Naive thymus-derived CD8-positive, alpha-beta T cell (primary cell): ENCODE measurements at regions not wholly inside any gene's neighbourhood (a gene's known extent, or its start where the extent isn't known, plus 50 kb on each side); places are given as distances from the start of the nearest gene placed in this dataset.
"Not testable (repeated sequence)": the region's sequence is repeated elsewhere in the genome, so short reads cannot be mapped to it uniquely, and the experiment has no call there.

Experiments
- ATAC-seq, 2 donors: fragments of 150-1000 bp; cut with Tn5 transposase in 1 of 2; sonication (Bioruptor Pico), chemical (Tn5 transposase) in 1 of 2; 1 replicate in 1 of 2; 2 replicates in 1 of 2; pipeline ENCODE4 v1.10.0; 2021; ENCODE audit warnings: mild to moderate bottlenecking in 2 of 2, moderate library complexity in 2 of 2
- POLR2A ChIA-PET: fragments of 350-600 bp; sonication (Branson Sonifier 250); formaldehyde crosslinking; loops from one replicate; lab custom pipeline; 2021; ENCODE audit warnings: antibody characterized with exemption; lab: Charles Lee
- DNase-seq, 10 donors: peaks; one replicate each; pipeline versions ENCODE4 v3.0.0 to v3.0.0-alpha.2; 2020 to 2022
- H3K27ac Mint-ChIP-seq, 10 donors: one replicate each; pipeline ENCODE4 v1.8.0; 2020 to 2022; ENCODE audit warnings: mild to moderate bottlenecking in 10 of 10, mixed read lengths in 10 of 10, moderate library complexity in 4 of 10, inconsistent platforms in 1 of 10
- H3K27me3 Mint-ChIP-seq, 5 donors: one replicate each; pipeline ENCODE4 v1.8.0; 2021 to 2022; ENCODE audit warnings: mixed read lengths in 5 of 5
- H3K36me3 Mint-ChIP-seq, 3 donors: one replicate each; pipeline ENCODE4 v1.8.0; 2020 to 2022; ENCODE audit warnings: mixed read lengths in 3 of 3, mild to moderate bottlenecking in 2 of 3, inconsistent platforms in 1 of 3
- H3K4me1 Mint-ChIP-seq, 4 donors: one replicate each; pipeline ENCODE4 v1.8.0; 2021 to 2022; ENCODE audit warnings: mixed read lengths in 4 of 4
- H3K4me3 Mint-ChIP-seq, 10 donors: one replicate each; pipeline ENCODE4 v1.8.0; 2020 to 2022; ENCODE audit warnings: mild to moderate bottlenecking in 10 of 10, mixed read lengths in 10 of 10, moderate library complexity in 6 of 10, inconsistent platforms in 1 of 10
- H3K9me3 Mint-ChIP-seq, 9 donors: one replicate each; pipeline ENCODE4 v1.8.0; 2020 to 2022; ENCODE audit warnings: mixed read lengths in 9 of 9, mild to moderate bottlenecking in 3 of 9, inconsistent platforms in 1 of 9, moderate library complexity in 1 of 9

GRCh38 chr6:23642849-23643248 lies 483.2 kb upstream of the NRSN1 start:
- no peaks in the 10 kb centered on the region for H3K36me3 Mint-ChIP-seq
- no peak overlapping the region for H3K4me3 Mint-ChIP-seq
- no peak overlapping the region for H3K27ac Mint-ChIP-seq
- no peak for DNase-seq
- H3K9me3 Mint-ChIP-seq, result peaks cover 0 to 3% (median 0%) of the 10 kb centered on the region in 9 donors
- no peaks in the 10 kb centered on the region for H3K4me1 Mint-ChIP-seq
- no peak for ATAC-seq
- POLR2A ChIA-PET, result no interaction called here
- peaks cover 0 to 3% (median 0%) of the 10 kb centered on the region in 5 donors for H3K27me3 Mint-ChIP-seq

- ATAC-seq, result no peak
- Mint-ChIP-seq H3K4me1 (no peaks in the 10 kb centered on the region), H3K27me3 (peaks cover 0 to 3% (median 0%) of the 10 kb centered on the region in 5 donors), H3K27ac (no peak overlapping the region), H3K36me3 (no peaks in the 10 kb centered on the region), H3K9me3 (peaks cover 0 to 3% (median 0%) of the 10 kb centered on the region in 9 donors), H3K4me3 (no peak overlapping the region)
- POLR2A ChIA-PET, result no interaction called here
- DNase-seq, result no peak
Measured at GRCh38 chr6:23647045-23647444, 479.0 kb upstream of the NRSN1 start.

- POLR2A ChIA-PET, result no interaction called here
- DNase-seq (no peak), ATAC-seq (no peak)
- no peaks in the 10 kb centered on the region for H3K9me3 Mint-ChIP-seq
- H3K36me3 Mint-ChIP-seq, result no peaks in the 10 kb centered on the region
- no peak overlapping the region for H3K27ac Mint-ChIP-seq
- H3K4me1 Mint-ChIP-seq, result no peaks in the 10 kb centered on the region
- H3K27me3 Mint-ChIP-seq, result peaks cover 0 to 3% (median 0%) of the 10 kb centered on the region in 5 donors
- H3K4me3 Mint-ChIP-seq, result no peak overlapping the region
Measured at GRCh38 chr6:23650676-23651075, 475.3 kb upstream of the NRSN1 start.

GRCh38 chr6:23654745-23655144 lies 471.3 kb upstream of the NRSN1 start:
- ATAC-seq (no peak), DNase-seq (no peak)
- peaks cover 0 to 8% (median 0%) of the 10 kb centered on the region in 5 donors for H3K27me3 Mint-ChIP-seq
- no peak overlapping the region for H3K4me3 Mint-ChIP-seq
- H3K9me3 Mint-ChIP-seq, result peaks cover 0 to 4% (median 0%) of the 10 kb centered on the region in 9 donors
- H3K27ac Mint-ChIP-seq, result no peak overlapping the region
- H3K4me1 Mint-ChIP-seq, result no peaks in the 10 kb centered on the region
- H3K36me3 Mint-ChIP-seq, result no peaks in the 10 kb centered on the region
- POLR2A ChIA-PET, result no interaction called here

DNA sequence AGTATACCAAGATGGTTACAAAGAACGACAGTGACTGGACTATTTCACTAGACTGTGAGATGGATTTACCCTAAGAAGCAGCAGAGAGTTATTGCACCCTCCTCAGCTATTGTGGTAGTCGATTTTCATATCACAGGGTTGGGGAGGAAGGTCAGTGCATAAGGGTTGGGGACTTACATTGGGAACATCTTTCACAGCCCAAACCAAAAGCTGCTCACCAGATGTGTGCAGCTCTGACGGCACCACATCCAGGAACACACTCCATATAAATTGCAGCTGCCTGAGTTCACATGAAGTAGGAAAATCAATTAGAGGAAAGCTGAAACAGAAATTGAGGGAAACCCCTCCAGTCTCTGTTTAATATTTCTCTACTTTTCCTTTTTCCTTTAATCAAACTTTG lies 470.5 kb upstream of the NRSN1 start:
- no peaks in the 10 kb centered on the region for H3K4me1 Mint-ChIP-seq
- no peak overlapping the region for H3K4me3 Mint-ChIP-seq
- no peak for DNase-seq
- peaks cover 0 to 5% (median 0%) of the 10 kb centered on the region in 5 donors for H3K27me3 Mint-ChIP-seq
- POLR2A ChIA-PET, result no interaction called here
- ATAC-seq, result no peak
- H3K36me3 Mint-ChIP-seq, result no peaks in the 10 kb centered on the region
- peaks cover 0 to 4% (median 0%) of the 10 kb centered on the region in 9 donors for H3K9me3 Mint-ChIP-seq
- H3K27ac Mint-ChIP-seq, result no peak overlapping the region

- no peaks in the 10 kb centered on the region for H3K36me3 Mint-ChIP-seq
- no peak for DNase-seq
- peaks cover 0 to 5% (median 0%) of the 10 kb centered on the region in 5 donors for H3K27me3 Mint-ChIP-seq
- no peak overlapping the region for H3K4me3 Mint-ChIP-seq
- no peaks in the 10 kb centered on the region for H3K4me1 Mint-ChIP-seq
- H3K27ac Mint-ChIP-seq, result no peak overlapping the region
- POLR2A ChIA-PET, result no interaction called here
- H3K9me3 Mint-ChIP-seq, result peaks cover 0 to 4% (median 0%) of the 10 kb centered on the region in 9 donors
- no peak for ATAC-seq
Measured at GRCh38 chr6:23656255-23657194, 469.5 kb upstream of the NRSN1 start.

DNA sequence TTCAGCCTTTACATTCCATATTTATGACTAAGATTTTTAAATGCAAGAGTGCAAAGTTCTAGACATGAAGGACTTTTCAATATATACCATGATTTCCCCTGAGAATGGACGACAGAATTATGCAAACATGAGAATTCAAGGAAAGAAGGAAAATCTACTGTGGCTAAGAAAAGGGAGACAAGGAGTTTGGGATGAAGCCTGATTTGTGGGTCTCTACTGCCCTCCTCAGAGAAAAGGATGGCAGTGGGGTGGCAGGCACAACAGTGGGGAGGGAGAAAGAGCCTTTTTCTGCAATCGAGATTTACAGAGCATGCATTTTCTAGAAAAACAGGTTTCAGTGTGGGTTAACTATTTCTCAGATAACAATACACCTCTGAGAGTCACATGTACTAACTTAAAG lies 466.9 kb upstream of the NRSN1 start:
- Mint-ChIP-seq H3K36me3 (no peaks in the 10 kb centered on the region), H3K4me3 (no peak overlapping the region), H3K4me1 (no peaks in the 10 kb centered on the region), H3K27ac (no peak overlapping the region), H3K9me3 (peaks cover 0 to 7% (median 0%) of the 10 kb centered on the region in 9 donors), H3K27me3 (peaks cover 0 to 5% (median 0%) of the 10 kb centered on the region in 5 donors)
- ATAC-seq (no peak), DNase-seq (no peak)
- POLR2A ChIA-PET, result no interaction called here

- H3K4me1 Mint-ChIP-seq, result no peaks in the 10 kb centered on the region
- H3K4me3 Mint-ChIP-seq, result no peak overlapping the region
- H3K36me3 Mint-ChIP-seq, result peaks cover 0 to under 1% (median 0%) of the 10 kb centered on the region in 3 donors
- no peak overlapping the region for H3K27ac Mint-ChIP-seq
- DNase-seq (no peak), ATAC-seq (no peak)
- H3K27me3 Mint-ChIP-seq, result peaks cover 0 to 5% (median 0%) of the 10 kb centered on the region in 5 donors
- H3K9me3 Mint-ChIP-seq, result peaks cover under 1 to 14% (median 4%) of the 10 kb centered on the region in 9 donors
- POLR2A ChIA-PET, result no interaction called here
Measured at GRCh38 chr6:23661549-23661948, 464.5 kb upstream of the NRSN1 start.

- DNase-seq, result no peak
- ATAC-seq, result no peak
- POLR2A ChIA-PET, result no interaction called here
- Mint-ChIP-seq H3K4me1 (no peaks in the 10 kb centered on the region), H3K4me3 (no peak overlapping the region), H3K9me3 (peaks cover 3 to 26% (median 13%) of the 10 kb centered on the region in 9 donors), H3K36me3 (peaks cover 0 to 4% (median 0%) of the 10 kb centered on the region in 3 donors), H3K27ac (no peak overlapping the region), H3K27me3 (no peaks in the 10 kb centered on the region)
Measured at GRCh38 chr6:23663096-23663495, 462.9 kb upstream of the NRSN1 start.

DNA sequence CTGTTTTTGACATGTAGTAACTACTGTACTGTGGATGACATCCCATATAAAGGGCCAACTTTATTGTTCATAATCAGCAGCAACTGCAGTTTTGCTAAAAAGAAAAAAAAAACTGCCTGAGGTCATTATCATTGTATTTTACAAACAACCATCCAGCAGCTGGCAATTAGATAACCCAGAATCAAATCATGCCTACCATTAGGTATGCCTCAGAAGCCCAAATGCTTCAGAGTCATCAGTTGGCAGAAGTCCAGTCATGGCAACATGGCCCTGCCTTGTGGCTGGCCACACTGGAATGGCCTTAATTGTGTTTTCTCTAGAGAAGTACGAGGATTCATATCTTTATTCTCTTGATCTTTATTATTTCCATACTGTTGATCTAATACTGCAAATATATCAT lies 462.4 kb upstream of the NRSN1 start:
- no peak for ATAC-seq
- Mint-ChIP-seq H3K36me3 (peaks cover 0 to 4% (median 0%) of the 10 kb centered on the region in 3 donors), H3K27ac (no peak overlapping the region), H3K4me1 (no peaks in the 10 kb centered on the region), H3K9me3 (peaks cover 3 to 26% (median 13%) of the 10 kb centered on the region in 9 donors), H3K4me3 (no peak overlapping the region), H3K27me3 (no peaks in the 10 kb centered on the region)
- DNase-seq, result no peak
- POLR2A ChIA-PET, result no interaction called here

DNA sequence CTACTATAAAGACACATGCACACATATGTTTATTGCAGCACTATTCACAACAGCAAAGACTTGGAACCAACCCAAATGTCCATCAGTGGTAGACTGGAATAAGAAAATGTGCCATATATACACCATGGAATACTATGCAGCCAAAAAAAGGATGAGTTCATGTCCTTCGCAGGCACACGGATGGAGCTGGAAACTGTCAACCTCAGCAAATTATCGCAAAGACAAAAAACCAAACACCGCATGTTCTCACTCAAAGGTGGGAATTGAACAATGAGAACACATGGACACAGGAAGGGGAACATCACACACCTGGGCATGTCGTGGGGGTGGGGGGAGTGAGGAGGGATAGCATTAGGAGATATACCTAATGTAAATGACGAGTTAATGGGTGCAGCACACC lies 460.1 kb upstream of the NRSN1 start:
- H3K27ac Mint-ChIP-seq, ATAC-seq, POLR2A ChIA-PET, H3K4me1 Mint-ChIP-seq, H3K27me3 Mint-ChIP-seq, H3K36me3 Mint-ChIP-seq, H3K4me3 Mint-ChIP-seq, DNase-seq: not testable (repeated sequence)
- H3K9me3 Mint-ChIP-seq, result peaks cover 9 to 45% (median 20%) of the 10 kb centered on the region in 9 donors

DNA sequence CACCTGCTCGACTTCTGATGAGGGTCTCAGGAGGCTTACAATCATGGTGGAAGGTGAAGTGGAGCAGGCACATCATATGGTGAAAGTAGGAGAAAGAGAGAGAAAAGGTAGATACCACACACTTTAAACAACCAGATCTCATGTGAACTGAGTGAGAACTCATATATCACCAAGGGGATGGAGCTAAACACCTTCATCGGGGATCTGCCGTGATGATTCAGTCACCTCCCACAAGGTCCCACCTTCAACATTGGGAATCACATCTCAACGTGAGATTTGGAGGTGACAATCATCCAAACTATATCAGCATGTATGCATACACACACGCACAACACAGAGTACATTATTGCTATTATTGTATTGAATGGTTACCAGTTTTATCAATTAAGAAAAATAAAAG lies 453.3 kb upstream of the NRSN1 start:
- H3K36me3 Mint-ChIP-seq, result peaks cover 0 to 40% (median 1%) of the 10 kb centered on the region in 3 donors
- ATAC-seq (no peak), DNase-seq (no peak)
- no peaks in the 10 kb centered on the region for H3K27me3 Mint-ChIP-seq
- no peak overlapping the region for H3K27ac Mint-ChIP-seq
- POLR2A ChIA-PET, result no interaction called here
- H3K4me3 Mint-ChIP-seq, result no peak overlapping the region
- H3K9me3 Mint-ChIP-seq, result peaks cover 28 to 77% (median 47%) of the 10 kb centered on the region in 9 donors
- no peaks in the 10 kb centered on the region for H3K4me1 Mint-ChIP-seq

DNA sequence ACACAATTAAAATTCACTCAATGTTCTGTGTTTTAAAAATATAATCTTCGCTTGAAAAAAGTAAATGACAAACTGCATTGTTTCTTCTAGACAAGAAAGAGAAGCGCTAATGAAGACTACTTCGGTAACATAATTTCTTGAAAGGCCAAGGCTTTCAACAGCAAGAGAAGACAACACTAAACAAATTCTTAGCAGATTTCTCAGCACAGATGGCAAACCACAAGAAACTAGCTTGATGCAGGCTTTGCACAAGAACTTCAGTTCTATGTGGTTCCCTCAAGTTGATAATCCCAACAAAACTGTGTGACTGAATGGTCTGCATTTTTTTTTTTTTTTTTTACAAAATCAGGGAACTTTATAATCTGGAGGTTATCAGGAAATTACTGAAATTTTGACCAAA lies 447.4 kb upstream of the NRSN1 start:
- ATAC-seq, result no peak
- POLR2A ChIA-PET, result interaction anchor here (0.7 kb wide), 1 partner anchor 1093 kb away, joined by 4 read pairs; no protein-coding TSS in a partner anchor
- Mint-ChIP-seq H3K27me3 (peaks cover 0 to 3% (median 0%) of the 10 kb centered on the region in 5 donors), H3K4me1 (no peaks in the 10 kb centered on the region), H3K36me3 (peaks cover 0 to 17% (median 1%) of the 10 kb centered on the region in 3 donors), H3K9me3 (peaks cover 9 to 34% (median 18%) of the 10 kb centered on the region in 9 donors), H3K4me3 (no peak overlapping the region), H3K27ac (no peak overlapping the region)
- no peak for DNase-seq
